ENCODE measurements at regions not wholly inside any gene's neighbourhood (a gene's known extent, or its start where the extent isn't known, plus 50 kb on each side); places are given as distances from the start of the nearest gene placed in this dataset.

DNA sequence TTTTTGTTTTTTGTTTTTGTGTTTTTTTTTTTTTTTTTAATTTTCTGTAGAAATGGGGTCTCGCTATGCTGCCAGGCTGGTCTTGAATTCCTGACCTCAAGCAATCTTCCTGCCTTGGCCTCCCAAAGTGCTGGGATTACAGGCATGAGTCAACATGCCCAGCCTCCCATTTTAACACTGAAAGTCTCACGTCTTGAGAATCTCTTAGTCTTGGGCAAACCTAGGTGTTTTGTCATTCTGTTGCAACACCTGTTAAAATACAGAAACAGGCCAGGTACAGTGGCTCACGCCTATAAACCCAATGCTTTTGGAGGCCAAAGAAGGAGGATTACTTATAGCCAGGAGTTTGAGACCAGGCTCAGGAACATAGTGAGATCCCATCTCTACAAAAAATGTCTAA lies 599.0 kb downstream of the TLR4 start:
- no peak overlapping the region for H2BK15ac ChIP-seq (ENCODE audit: low read depth, low read length)
- no peaks in the 10 kb centered on the region for H4K20me1 ChIP-seq (ENCODE audit: control insufficient read depth, insufficient read depth, insufficient read length)
- TF ChIP-seq, protein P1, sequence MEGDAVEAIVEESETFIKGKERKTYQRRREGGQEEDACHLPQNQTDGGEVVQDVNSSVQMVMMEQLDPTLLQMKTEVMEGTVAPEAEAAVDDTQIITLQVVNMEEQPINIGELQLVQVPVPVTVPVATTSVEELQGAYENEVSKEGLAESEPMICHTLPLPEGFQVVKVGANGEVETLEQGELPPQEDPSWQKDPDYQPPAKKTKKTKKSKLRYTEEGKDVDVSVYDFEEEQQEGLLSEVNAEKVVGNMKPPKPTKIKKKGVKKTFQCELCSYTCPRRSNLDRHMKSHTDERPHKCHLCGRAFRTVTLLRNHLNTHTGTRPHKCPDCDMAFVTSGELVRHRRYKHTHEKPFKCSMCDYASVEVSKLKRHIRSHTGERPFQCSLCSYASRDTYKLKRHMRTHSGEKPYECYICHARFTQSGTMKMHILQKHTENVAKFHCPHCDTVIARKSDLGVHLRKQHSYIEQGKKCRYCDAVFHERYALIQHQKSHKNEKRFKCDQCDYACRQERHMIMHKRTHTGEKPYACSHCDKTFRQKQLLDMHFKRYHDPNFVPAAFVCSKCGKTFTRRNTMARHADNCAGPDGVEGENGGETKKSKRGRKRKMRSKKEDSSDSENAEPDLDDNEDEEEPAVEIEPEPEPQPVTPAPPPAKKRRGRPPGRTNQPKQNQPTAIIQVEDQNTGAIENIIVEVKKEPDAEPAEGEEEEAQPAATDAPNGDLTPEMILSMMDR (conservative IDR thresholded peaks at IDR 0.05) = no peak
- Mint-ChIP-seq H3K4me1 (peaks cover 3 to 4% of the 10 kb centered on the region in 2 experiments; a peak in 1 of 4 replicates), H3K36me3 (ENCODE audit: insufficient read depth in 1 of 3, low read depth in 3 of 3) (no peaks in the 10 kb centered on the region), H3K27ac (no peak overlapping the region), H3K9me3 (no peaks in the 10 kb centered on the region), H3K27me3 (ENCODE audit: low read depth) (no peaks in the 10 kb centered on the region), H3K4me3 (no peak overlapping the region)
- H3K79me2 ChIP-seq (ENCODE audit: insufficient read depth, low read length) = no peaks in the 10 kb centered on the region
- H4K5ac ChIP-seq (ENCODE audit: insufficient read length, low read depth, low read length) = no peak overlapping the region
- H3K56ac ChIP-seq (ENCODE audit: insufficient read length, low read depth, low read length) = no peak overlapping the region
- no peak overlapping the region for H2BK20ac ChIP-seq (ENCODE audit: low read depth, low read length, poor library complexity, severe bottlenecking)
- H3K9me3 ChIP-seq (ENCODE audit: control insufficient read depth, low read depth, low read length) = no peaks in the 10 kb centered on the region
- H2AK5ac ChIP-seq (ENCODE audit: insufficient read length, low read length) = no peak overlapping the region
- no peaks in the 10 kb centered on the region for H3K27me3 ChIP-seq (ENCODE audit: insufficient read depth, low read length)
- no peak overlapping the region for H3K18ac ChIP-seq (ENCODE audit: insufficient read length, low read depth, low read length)
- no peak overlapping the region for H3K14ac ChIP-seq (ENCODE audit: insufficient read depth, low read length)
- DNase-seq = no peak
- H3K4me2 ChIP-seq (ENCODE audit: insufficient read depth, insufficient read length, low read length) = no peak overlapping the region
- H2BK120ac ChIP-seq (ENCODE audit: low read depth, low read length, poor library complexity, severe bottlenecking) = no peak overlapping the region
- no peak overlapping the region for H2AFZ ChIP-seq (ENCODE audit: low read length)
- no peaks in the 10 kb centered on the region for H3K79me1 ChIP-seq (ENCODE audit: insufficient read depth, low read depth, low read length, poor library complexity, severe bottlenecking)
- no peak overlapping the region for H2BK5ac ChIP-seq (ENCODE audit: insufficient read length, low read length)
- no peaks in the 10 kb centered on the region for H3K4me1 ChIP-seq (ENCODE audit: insufficient read depth, low read length)
- no CpG with 5 or more reads among the region's 3 CpGs for WGBS (ENCODE audit: extremely low coverage, insufficient read length, low lambda C conversion rate)
- no peak overlapping the region for H2BK12ac ChIP-seq (ENCODE audit: insufficient read length, low read depth, low read length)
- no peak overlapping the region for H3K9ac ChIP-seq (ENCODE audit: extremely low read depth, insufficient read length, low read length)
- H3K23ac ChIP-seq (ENCODE audit: insufficient read length, low read depth, low read length) = no peak overlapping the region
- no peak overlapping the region for H4K8ac ChIP-seq (replicated peaks; ENCODE audit: insufficient read length, low read depth, low read length)
- H3T11ph ChIP-seq (ENCODE audit: low read length) = no peak overlapping the region
- no peak overlapping the region for H3K27ac ChIP-seq (ENCODE audit: insufficient read length, low read depth, low read length)
- H3K23me2 ChIP-seq (ENCODE audit: insufficient read length, low read depth, low read length, poor library complexity, severe bottlenecking) = no peaks in the 10 kb centered on the region
- no peak overlapping the region for H4K91ac ChIP-seq (ENCODE audit: insufficient read length, low read depth, low read length)
- no peak overlapping the region for H3K4ac ChIP-seq (ENCODE audit: low read depth, low read length)

Data from H9 (cell line).